AG08396 (cell line): ENCODE measurements at regions not wholly inside any gene's neighbourhood (a gene's known extent, or its start where the extent isn't known, plus 50 kb on each side); places are given as distances from the start of the nearest gene placed in this dataset.

Experiments
- DNase-seq: peaks from one replicate; pipeline ENCODE4 v3.0.0; 2012; ENCODE audit warnings: low spot score, mixed read lengths

- no peak for DNase-seq
Observed at GRCh38 chr2:239673641-239674040, 272.8 kb upstream of the HDAC4 start.

DNA sequence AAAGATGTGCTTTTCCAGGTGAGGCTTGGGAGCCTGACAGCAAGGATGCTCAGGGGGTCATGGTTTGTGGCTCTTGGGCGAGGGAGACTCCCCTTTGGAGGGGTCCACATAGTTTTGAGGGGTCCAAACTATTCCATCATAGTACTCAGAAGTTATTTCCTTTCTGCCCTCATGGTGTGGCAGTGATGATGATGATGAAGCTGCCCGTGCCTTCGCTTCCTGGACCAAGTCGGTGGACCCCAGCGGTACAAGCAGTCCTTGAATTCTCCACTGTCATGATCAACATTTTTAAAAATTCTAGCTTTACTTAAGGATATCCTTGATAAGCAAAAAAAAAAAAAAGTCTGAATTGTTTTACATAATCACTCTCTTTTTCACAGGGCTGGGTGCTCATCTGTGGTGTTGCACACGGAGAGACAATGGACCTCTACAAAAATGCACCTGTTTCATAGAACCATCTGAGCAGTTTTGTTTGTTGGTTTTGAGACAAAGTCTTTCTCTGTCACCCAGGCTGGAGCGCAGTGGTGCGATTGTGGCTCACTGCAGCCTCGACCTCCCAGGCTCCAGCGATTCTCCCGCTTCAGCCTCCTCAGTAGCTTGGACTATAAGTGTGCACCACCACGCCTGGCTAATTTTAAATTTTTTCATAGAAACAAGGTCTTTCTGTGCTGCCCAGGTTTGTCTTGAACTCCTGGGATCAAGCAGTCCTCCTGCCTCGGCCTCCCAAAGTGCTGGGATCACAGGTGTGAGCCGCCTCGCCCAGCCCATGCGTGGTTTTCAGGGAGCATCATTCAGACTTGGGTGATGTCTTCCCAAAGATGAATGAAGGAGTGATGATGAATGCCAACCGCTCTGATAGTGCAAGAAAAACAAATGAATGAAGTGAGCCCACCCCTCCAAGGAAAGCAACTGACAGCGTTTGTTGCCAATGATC lies 271.4 kb upstream of the HDAC4 start:
- no peak for DNase-seq

GRCh38 chr2:239671471-239671870 lies 270.7 kb upstream of the HDAC4 start:
- DNase-seq = no peak

DNA sequence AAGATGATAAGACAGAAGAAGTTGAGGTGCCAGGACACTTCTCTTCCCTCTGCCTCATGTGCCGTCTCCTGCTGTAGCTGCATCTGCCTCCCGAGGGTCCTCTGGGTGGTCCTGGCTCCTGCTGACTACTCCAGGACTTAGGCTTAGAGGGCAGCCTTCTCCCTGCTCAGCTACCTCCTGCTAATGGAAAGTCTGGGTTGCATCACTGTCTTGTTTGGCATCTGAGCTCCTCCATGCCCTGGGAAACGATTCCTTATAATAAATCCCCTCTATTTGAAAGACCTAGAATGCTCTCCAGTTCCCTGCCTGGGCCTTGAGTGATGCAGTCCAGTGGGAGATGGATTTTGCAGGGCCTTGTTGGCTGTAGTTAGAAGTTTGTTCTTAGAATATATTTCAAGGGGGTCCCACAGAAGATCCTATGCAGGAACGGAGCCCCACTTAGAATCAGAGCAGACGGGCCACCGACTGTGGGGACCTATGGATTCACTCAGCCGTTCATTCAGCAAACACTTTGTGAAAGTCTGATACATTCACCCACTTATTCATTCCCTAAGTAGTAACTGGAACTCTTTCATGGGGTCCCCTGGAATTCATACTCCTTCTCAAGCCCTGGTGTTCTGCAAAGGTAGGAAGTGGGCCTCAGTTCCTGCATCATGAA lies 269.8 kb upstream of the HDAC4 start:
- no peak for DNase-seq

GRCh38 chr2:239669899-239670460 lies 269.2 kb upstream of the HDAC4 start:
- no peak for DNase-seq

- DNase-seq = no peak
Observed at GRCh38 chr2:239669181-239669898, 268.5 kb upstream of the HDAC4 start.

DNA sequence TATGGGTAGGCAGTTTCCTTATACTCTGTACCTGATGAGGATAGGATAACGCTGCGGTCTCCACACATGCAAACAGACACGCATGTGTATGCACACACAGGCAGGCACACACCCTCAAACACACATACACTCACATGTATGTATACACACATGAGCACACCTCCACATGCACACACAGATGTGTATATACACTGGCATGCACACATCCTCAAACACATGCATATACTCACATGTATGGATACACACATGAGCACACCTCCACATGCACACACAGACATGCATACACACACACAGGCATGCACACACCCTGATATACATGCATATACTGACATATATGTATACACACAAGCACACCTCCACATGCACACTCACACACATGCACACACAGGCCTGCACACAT lies 267.8 kb upstream of the HDAC4 start:
- no peak for DNase-seq

- DNase-seq = no peak
Observed at GRCh38 chr2:239668042-239668441, 267.2 kb upstream of the HDAC4 start.

DNA sequence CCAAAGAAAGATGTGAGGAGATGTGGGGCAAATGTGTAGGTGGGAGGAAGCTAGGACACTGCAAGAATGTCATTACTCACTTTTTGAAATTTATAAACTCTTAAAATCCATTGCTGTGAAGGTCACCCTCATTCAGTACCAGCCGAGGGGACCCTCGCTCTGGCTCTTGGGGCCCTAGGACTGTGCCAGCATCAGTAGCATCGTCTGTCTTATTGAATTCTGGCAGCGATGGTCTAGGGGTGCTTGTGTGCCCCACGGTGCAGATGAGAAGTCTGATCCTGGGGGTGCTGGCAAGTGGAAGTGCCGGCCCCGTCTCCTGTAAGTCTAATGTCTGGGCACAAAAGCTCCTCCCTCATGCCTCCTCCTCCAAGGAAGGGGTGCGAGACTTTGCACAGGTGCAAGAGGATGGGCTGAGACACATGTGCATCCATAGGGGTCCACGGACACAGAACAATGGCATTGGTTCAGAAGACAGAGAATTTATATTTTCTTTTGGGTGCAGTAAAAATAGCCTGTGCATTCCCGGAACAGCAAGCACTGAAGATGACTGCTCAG lies 266.7 kb upstream of the HDAC4 start:
- no peak for DNase-seq

DNA sequence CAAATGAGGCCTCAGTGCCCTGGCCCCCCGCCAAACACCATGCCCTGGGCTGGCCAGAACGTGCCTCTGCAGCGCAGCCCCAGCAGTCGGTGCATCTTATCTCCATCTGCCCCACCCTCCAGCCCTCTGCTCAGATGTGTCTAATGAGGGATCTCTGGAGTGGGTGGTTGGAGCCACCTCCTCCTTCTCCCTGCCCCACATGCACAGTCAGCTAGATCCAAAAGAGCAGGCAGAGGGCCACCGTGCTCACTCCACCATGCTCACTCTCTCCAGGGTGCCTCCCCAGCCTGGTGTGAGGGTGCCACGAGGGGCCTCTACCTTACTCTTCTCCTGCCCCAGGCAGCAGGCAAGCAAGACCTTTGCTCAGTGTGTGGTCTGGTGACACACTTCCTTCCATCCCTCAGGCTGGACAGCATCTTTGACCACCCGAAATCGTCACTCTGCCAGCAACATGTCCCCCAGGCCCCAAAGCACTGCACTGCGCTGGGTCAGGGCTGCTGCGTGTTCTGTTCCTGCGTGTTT lies 266.1 kb upstream of the HDAC4 start:
- no peak for DNase-seq

DNA sequence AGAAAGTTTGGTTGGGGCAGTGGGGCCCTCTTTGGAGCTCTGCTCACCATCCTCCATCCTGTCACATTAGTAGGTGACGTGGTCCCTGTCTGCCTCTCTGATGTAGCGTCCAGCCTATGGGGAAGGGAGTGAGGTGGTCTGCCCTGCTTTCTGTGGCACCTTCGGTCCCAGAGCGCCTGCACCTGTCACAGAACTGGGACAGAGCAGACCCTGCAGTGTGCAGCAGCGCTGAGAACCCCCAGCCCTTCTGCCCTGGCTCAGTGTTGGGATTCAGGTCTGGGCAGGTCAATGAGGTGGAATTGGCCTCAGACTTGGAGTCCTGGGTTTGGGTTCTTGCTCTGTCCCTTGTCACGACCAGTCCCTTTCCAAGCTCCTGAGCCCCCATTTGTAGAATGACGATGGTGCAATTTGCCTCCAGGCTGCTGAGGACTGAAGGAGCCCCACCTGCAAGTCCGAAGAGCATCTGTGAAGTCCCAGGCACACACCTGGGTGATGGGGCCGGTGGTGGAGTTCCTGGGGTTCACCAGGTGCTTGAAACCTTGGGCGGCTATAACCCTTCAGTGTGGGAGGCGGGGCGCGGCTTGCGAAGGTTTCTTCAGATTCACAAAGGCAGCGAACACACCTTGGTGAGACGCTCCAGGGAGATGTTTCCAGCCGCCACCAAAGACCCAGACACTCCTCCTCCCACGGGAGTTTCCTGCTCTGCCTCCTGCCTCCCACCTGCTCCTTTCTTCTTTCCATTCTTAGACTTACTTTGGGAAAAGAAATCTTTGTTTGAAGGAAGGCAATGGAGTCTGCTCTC lies 265.4 kb upstream of the HDAC4 start:
- DNase-seq = no peak

DNA sequence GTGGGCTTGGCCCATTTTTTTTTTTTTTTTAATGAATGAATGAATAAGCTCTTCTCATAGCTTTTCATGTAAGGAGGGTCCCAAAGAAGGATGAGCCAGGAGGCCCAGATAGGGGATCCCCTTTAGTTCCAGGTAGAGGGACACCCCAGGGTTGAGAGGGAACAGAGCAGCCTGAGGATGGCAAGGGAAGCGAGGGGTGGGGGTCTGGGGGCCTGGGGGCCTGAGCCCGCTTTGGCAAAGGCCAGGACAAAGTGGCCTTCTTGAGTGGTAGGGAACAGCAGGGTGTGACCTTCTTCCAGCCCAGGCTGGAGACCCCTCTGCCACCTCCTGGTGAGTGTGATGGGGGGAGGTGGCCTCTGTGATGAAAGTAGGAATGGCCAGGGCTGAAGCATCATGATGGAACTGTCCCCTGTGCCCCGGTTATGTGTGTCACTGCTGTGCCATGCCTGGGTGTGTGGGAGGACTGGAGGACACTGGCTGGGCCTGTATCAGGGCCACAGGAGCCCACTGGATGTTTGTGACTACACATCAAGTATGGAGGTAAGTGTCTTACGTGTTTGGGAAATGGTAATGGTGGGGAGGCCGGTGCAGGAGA lies 263.5 kb upstream of the HDAC4 start:
- DNase-seq = no peak

DNA sequence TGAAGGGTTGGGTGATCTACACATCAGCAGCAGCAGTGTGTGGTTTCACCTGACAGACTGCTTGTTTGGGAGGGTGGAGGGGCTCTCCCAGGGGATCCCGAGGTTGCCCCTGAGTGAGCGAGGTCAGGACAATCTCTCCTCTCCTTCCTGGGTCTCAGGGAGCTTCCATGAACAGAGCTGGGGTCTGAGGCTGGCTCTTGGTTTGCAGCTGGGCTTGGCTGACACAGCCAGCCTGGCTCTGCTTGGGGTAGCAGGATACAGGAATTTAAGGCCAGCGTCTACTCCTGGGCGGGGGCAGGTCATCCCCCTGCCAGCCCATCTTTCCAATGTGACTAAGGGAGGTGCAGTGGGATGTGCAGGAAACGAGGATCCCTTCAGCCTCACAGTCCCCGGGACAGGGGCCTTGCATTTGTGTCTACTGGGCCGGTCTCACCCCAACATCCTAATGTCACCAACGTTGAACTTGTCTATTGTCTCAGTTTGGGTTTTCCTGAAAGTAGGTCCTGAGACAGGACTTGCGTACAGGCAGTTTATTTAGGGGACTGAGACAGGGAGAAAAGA lies 262.6 kb upstream of the HDAC4 start:
- DNase-seq = no peak

DNA sequence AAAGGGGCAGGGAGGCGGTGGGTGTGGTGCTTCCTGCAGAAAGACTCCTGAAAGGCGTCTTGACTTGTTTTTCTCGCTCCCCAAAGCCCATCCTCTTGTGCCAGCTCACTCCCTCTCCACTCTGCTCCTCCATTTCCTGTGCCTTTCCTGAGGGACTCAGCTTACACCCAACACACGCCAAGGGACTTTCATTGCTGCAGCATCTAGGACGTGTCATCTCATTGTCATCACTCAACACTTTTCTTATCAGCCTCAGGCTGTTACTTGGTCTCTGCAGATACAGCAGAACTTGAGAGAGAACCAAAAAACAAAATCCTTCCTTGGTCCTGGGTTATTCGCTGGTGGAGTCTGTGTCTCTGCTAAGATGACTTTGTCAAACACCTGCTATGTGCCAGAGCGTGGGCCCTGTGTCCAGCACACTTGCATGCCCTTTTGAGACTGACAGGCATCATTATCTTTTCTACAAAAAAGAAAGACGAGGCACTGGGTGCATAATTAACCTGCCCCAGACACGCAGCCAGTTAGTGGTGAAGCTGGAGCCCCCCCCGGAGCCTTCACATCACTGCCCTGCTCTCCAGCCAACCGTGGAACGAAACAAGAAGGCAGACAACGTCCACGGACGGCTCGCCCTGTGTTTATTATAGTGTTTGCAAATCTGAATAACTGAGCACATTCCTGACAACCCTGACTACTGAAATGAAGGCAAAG lies 261.7 kb upstream of the HDAC4 start:
- no peak for DNase-seq

GRCh38 chr2:239661334-239662312 lies 260.8 kb upstream of the HDAC4 start:
- DNase-seq = no peak

DNA sequence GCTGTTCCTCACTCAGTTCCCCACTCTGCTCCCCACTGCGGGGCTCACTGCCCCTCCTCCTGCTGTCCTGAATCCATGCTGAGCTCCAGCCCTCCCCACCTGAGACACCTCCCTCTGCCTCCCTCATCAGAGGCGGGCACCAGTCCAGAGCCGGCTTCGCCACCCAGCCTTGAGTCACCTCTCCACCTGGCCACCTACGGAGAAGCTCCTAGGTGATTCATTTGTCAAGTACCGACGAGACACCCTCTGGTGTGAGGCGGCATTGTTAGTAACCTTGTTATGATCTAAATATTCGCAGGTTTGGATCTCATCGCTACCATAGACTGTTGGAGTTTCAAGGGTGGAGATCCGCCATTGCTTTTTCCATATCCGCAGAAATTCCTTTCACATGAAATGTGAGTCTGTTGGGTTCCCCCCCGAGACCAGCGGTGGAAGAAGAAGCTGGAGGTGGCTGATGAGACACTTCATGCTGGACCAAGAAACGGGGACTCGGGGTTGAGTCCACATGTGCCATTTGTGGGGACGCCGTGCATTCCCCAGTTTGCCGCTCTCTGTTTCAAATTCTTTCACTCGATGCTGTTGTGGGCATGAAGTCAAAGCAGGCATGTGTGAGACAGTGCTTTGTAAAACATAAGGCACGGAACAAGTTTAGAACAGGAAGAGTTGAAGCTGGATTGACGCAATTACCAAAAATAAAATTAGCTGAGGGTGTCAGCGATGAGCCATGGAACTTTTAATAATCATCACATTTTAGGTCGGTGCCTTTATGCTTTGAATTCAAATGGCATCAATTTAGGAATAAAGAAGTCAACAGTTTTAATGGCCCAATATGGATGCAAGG lies 259.8 kb upstream of the HDAC4 start:
- no peak for DNase-seq

- DNase-seq = no peak
Observed at GRCh38 chr2:239657992-239658391, 257.2 kb upstream of the HDAC4 start.

DNA sequence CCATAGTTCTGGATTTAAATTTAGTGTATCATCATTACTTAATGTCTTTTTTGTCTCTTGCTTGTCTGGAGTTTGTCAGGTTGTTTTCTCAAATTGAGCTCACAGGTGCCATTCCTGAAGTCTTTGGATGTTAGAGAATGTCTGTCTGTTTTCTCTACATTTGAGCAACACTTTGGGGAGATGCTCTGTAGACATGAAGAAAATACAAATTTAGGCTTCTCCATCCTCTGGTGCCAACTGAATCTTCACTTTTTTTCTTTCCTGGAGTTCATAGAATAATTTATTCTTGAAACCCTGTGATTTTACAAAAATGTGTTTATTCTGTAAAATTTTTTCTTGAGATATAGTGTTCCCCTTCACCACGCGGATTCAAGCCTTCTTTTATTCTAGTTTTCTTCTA lies 256.4 kb upstream of the HDAC4 start:
- no peak for DNase-seq
